ENCODE measurements at regions not wholly inside any gene's neighbourhood (a gene's known extent, or its start where the extent isn't known, plus 50 kb on each side); places are given as distances from the start of the nearest gene placed in this dataset.

- Mint-ChIP-seq H3K9me3 (no peaks in the 10 kb centered on the region), H3K4me3 (no peak overlapping the region)
Measured at GRCh38 chr7:21261627-21262594, 166.0 kb upstream of the SP4 start.

DNA sequence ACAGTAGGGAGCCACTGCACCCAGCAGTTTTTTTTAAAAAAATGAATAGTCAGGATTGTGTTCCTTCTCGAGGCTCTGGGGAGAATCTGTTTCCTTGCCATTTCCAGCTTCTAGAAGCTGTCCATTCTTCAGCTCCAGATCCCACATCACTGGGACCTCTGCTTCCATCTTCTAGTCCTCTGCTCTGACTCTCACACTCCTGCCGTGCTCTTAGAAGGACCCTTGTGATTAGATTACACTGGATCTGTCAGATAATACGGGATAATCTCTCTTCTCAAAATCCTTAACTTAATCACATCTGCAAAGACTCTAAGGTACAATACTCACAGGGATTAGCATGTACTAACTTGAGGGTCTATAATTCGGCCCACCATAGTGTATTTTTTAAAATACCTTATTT is 158.9 kb upstream of the SP4 start:
- DNase-seq: no peak
- Mint-ChIP-seq H3K36me3 (peaks cover 2% of the 10 kb centered on the region), H3K27ac (no peak overlapping the region), H3K9me3 (no peaks in the 10 kb centered on the region), H3K4me3 (no peak overlapping the region), H3K27me3 (no peaks in the 10 kb centered on the region), H3K4me1 (no peaks in the 10 kb centered on the region)
- CTCF ChIA-PET: no interaction called here

More at GRCh38 chr7:21261627-21262594, 166.0 kb upstream of the SP4 start:
- peaks cover 15% of the 10 kb centered on the region for H3K4me1 Mint-ChIP-seq
- no peak overlapping the region for H3K27ac Mint-ChIP-seq
- peak; percentile 68 for DNase-seq
- peaks cover 3% of the 10 kb centered on the region for H3K36me3 Mint-ChIP-seq
- CTCF ChIA-PET: interaction anchor here (0.7 to 2.8 kb wide), 11 partner anchors 20 to 257 kb away, joined by 3 to 12 read pairs (median 3); partner anchors contain the start of gene SP4
- H3K27me3 Mint-ChIP-seq: no peaks in the 10 kb centered on the region

DNA sequence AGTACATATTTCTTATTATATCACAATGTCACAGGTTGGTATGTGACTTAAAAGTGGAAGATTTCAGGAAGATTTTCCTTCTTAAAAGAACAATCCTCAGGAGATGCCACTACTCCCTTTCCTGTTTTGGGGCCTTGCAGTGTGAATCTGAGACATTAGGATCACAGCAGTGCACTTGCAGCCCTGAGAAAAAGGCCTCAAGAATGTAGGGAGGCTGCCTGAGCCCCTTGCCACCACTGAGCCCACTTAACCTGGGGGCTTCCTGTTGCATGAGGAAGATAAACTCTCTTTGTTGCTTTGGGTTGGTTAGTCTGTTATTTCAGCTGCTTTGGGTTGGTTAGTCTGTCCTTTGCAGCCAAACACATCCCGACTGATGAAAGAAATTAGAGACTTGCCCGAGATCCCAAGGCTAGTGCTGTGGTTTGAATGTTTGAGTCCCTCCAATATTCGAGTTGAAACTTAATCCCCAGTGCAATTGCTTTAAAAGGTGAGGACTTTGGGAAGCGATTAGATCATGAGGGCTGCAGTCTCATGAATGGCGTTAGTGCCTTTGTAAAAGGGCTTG is 151.3 kb upstream of the SP4 start:
- Mint-ChIP-seq H3K9me3 (no peaks in the 10 kb centered on the region), H3K27ac (no peak overlapping the region), H3K36me3 (peaks cover 2% of the 10 kb centered on the region), H3K27me3 (no peaks in the 10 kb centered on the region), H3K4me3 (no peak overlapping the region), H3K4me1 (peaks cover 5% of the 10 kb centered on the region)
- no peak for DNase-seq
- CTCF ChIA-PET: no interaction called here

DNA sequence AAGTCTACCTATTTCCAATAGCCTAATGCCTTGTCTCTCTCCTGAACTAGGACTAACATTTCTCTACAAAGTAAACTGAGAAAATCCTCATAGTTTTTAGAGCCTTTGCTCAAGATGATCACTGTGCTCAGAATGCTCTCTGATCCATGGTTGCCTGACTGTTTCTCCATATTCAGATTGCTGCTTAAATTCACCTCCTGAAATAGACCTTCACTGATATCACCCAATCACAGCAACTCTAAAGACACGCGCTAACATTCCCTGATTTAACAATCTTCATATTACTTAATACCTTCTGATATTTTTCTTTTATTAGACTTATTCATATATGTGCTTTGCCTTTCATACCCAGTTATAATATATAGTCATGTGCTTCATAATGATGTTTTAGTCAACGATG is 148.9 kb upstream of the SP4 start:
- peaks cover 3% of the 10 kb centered on the region for H3K27me3 Mint-ChIP-seq
- H3K4me3 Mint-ChIP-seq: no peak overlapping the region
- H3K4me1 Mint-ChIP-seq: peaks cover 5% of the 10 kb centered on the region
- H3K36me3 Mint-ChIP-seq: peaks cover 2% of the 10 kb centered on the region
- no peak overlapping the region for H3K27ac Mint-ChIP-seq
- CTCF ChIA-PET: interaction anchor here (1.3 kb wide), 1 partner anchor 292 kb away, joined by 3 read pairs; no protein-coding TSS in a partner anchor
- peaks cover 2% of the 10 kb centered on the region for H3K9me3 Mint-ChIP-seq
- no peak for DNase-seq

GRCh38 chr7:21281193-21281592 is 146.7 kb upstream of the SP4 start:
- peaks cover 2% of the 10 kb centered on the region for H3K9me3 Mint-ChIP-seq
- no peak for DNase-seq
- H3K36me3 Mint-ChIP-seq: peaks cover 2% of the 10 kb centered on the region
- H3K4me1 Mint-ChIP-seq: peaks cover 5% of the 10 kb centered on the region
- CTCF ChIA-PET: interaction anchor here (0.7 to 1.2 kb wide), 3 partner anchors 14 to 19 kb away, joined by 3 read pairs; no protein-coding TSS in a partner anchor
- no peak overlapping the region for H3K27ac Mint-ChIP-seq
- no peak overlapping the region for H3K4me3 Mint-ChIP-seq
- H3K27me3 Mint-ChIP-seq: peaks cover 3% of the 10 kb centered on the region

- Mint-ChIP-seq H3K9me3 (no peaks in the 10 kb centered on the region), H3K36me3 (no peaks in the 10 kb centered on the region), H3K27me3 (peaks cover 5% of the 10 kb centered on the region), H3K27ac (no peak overlapping the region), H3K4me3 (no peak overlapping the region), H3K4me1 (no peaks in the 10 kb centered on the region)
- no peak for DNase-seq
- CTCF ChIA-PET: no interaction called here
Measured at GRCh38 chr7:21293771-21294170, 134.1 kb upstream of the SP4 start.

GRCh38 chr7:21299766-21300165 is 128.1 kb upstream of the SP4 start:
- CTCF ChIA-PET: no interaction called here
- H3K27ac Mint-ChIP-seq: no peak overlapping the region
- no peaks in the 10 kb centered on the region for H3K9me3 Mint-ChIP-seq

DNA sequence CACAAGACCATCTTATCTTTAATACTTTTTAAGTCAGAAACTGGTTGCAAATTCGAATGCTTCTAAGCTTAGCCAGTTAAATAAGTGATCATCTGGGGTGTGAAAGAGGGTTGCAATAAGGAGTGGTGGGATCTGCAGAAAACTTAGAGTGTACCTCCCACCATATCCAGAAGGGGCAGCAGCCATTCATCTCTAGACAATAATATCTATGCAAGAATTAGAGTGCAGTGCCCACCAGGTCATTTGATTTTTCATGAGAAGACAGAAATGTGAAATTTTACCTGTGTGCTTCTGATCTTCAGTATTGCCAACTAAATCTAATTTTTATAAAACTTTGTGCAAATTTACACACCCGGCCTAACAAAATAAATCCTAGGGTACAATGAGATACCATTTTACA is 127.2 kb upstream of the SP4 start:
- peaks cover under 1% of the 10 kb centered on the region for H3K9me3 Mint-ChIP-seq
- CTCF ChIA-PET: no interaction called here

More at GRCh38 chr7:21299766-21300165, 128.1 kb upstream of the SP4 start:
- H3K4me3 Mint-ChIP-seq: no peak overlapping the region
- H3K27me3 Mint-ChIP-seq: peaks cover 5% of the 10 kb centered on the region
- DNase-seq: no peak
- no peaks in the 10 kb centered on the region for H3K4me1 Mint-ChIP-seq
- H3K36me3 Mint-ChIP-seq: no peaks in the 10 kb centered on the region

GRCh38 chr7:21304808-21305375 is 123.0 kb upstream of the SP4 start:
- Mint-ChIP-seq H3K36me3 (peaks cover 12% of the 10 kb centered on the region), H3K4me1 (peaks cover 2% of the 10 kb centered on the region), H3K27ac (no peak overlapping the region), H3K4me3 (no peak overlapping the region), H3K9me3 (peaks cover 18% of the 10 kb centered on the region), H3K27me3 (no peaks in the 10 kb centered on the region)
- DNase-seq: no peak
- CTCF ChIA-PET: no interaction called here

More for the DNA sequence above, 127.2 kb upstream of the SP4 start:
- H3K27ac Mint-ChIP-seq: no peak overlapping the region
- peaks cover 1% of the 10 kb centered on the region for H3K4me1 Mint-ChIP-seq
- peaks cover 5% of the 10 kb centered on the region for H3K27me3 Mint-ChIP-seq
- peaks cover 2% of the 10 kb centered on the region for H3K36me3 Mint-ChIP-seq
- no peak for DNase-seq
- no peak overlapping the region for H3K4me3 Mint-ChIP-seq

GRCh38 chr7:21305455-21306235 is 122.2 kb upstream of the SP4 start:
- no peaks in the 10 kb centered on the region for H3K27me3 Mint-ChIP-seq
- no peak overlapping the region for H3K27ac Mint-ChIP-seq
- CTCF ChIA-PET: no interaction called here
- peaks cover 2% of the 10 kb centered on the region for H3K4me1 Mint-ChIP-seq
- no peak for DNase-seq
- peaks cover 12% of the 10 kb centered on the region for H3K36me3 Mint-ChIP-seq
- peaks cover 18% of the 10 kb centered on the region for H3K9me3 Mint-ChIP-seq
- no peak overlapping the region for H3K4me3 Mint-ChIP-seq

DNA sequence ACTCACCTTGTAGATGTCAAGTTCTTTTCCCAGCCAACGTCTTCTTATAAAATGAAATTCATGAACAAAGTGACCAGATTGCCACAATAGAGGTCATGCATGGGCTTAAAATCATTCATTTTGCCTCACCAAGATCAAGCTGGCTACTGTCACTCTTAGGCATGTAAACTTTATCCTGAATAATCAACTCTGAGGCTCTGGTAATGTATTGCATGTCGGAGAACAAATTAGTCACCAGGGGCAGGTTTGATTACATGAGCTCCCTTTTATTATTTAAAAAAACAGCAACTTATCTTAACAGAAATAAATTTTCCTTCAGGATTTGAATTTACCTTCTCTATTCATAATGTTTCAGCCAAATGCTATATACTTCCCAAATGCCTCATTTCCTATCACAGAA is 112.9 kb upstream of the SP4 start:
- CTCF ChIA-PET: no interaction called here
- no peak for DNase-seq
- no peak overlapping the region for H3K27ac Mint-ChIP-seq
- peaks cover 16% of the 10 kb centered on the region for H3K9me3 Mint-ChIP-seq
- peaks cover 9% of the 10 kb centered on the region for H3K36me3 Mint-ChIP-seq
- H3K4me1 Mint-ChIP-seq: peaks cover 8% of the 10 kb centered on the region
- no peaks in the 10 kb centered on the region for H3K27me3 Mint-ChIP-seq
- no peak overlapping the region for H3K4me3 Mint-ChIP-seq

- H3K36me3 Mint-ChIP-seq: peaks cover 2% of the 10 kb centered on the region
- H3K27me3 Mint-ChIP-seq: no peaks in the 10 kb centered on the region
- H3K4me3 Mint-ChIP-seq: no peak overlapping the region
- peaks cover 11% of the 10 kb centered on the region for H3K4me1 Mint-ChIP-seq
- H3K9me3 Mint-ChIP-seq: peaks cover under 1% of the 10 kb centered on the region
- CTCF ChIA-PET: no interaction called here
- DNase-seq: no peak
- H3K27ac Mint-ChIP-seq: no peak overlapping the region
Measured at GRCh38 chr7:21317966-21318915, 109.6 kb upstream of the SP4 start.

DNA sequence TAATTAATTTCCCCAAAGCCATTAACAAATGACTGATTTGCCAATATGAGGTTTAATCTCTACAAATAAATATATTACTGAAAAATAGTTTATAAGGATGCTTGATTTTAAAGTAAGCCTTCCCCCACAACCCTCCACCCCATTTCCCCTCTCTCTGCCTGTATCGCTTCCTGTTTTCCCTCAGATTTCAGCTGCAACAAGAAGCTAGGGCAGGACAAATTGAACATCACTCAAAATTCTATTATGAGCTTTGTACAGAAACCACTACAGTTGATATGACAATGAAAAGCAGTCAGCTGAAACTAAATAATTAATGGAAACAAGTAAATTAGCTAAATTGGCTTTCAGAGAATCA is 109.0 kb upstream of the SP4 start:
- no peak overlapping the region for H3K27ac Mint-ChIP-seq
- peaks cover 2% of the 10 kb centered on the region for H3K36me3 Mint-ChIP-seq
- CTCF ChIA-PET: no interaction called here
- no peak for DNase-seq
- no peak overlapping the region for H3K4me3 Mint-ChIP-seq
- H3K4me1 Mint-ChIP-seq: peaks cover 11% of the 10 kb centered on the region
- no peaks in the 10 kb centered on the region for H3K9me3 Mint-ChIP-seq
- no peaks in the 10 kb centered on the region for H3K27me3 Mint-ChIP-seq

All from activated naive CD4-positive, alpha-beta T cell treated with anti-CD3 and anti-CD28 coated beads, Interleukin-2, amount 10 ng/mL, durations not matched to agents 7 days and 5 days (primary cell).